ENCODE measurements at regions not wholly inside any gene's neighbourhood (a gene's known extent, or its start where the extent isn't known, plus 50 kb on each side); places are given as distances from the start of the nearest gene placed in this dataset.

DNA sequence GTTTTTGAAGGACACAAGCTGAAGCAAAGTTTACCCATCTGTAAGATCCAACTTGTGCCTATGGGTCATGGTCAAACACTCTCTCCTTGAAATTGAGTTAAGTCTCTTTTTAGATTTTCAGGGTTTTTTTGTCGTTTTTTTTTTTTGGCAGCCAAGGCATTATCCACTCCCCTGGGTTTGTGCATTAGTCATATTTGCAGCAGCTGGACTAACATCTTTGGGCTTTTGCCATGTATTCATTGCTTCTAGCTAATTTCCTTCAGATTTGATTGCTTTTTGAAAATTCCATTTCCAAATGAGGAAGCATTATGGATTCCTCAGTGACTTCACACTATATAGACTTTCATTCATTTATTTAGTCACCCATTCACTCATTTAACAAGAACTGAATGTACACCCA lies 80.3 kb upstream of the SRRM4 start:
- TF ChIP-seq, protein P1, sequence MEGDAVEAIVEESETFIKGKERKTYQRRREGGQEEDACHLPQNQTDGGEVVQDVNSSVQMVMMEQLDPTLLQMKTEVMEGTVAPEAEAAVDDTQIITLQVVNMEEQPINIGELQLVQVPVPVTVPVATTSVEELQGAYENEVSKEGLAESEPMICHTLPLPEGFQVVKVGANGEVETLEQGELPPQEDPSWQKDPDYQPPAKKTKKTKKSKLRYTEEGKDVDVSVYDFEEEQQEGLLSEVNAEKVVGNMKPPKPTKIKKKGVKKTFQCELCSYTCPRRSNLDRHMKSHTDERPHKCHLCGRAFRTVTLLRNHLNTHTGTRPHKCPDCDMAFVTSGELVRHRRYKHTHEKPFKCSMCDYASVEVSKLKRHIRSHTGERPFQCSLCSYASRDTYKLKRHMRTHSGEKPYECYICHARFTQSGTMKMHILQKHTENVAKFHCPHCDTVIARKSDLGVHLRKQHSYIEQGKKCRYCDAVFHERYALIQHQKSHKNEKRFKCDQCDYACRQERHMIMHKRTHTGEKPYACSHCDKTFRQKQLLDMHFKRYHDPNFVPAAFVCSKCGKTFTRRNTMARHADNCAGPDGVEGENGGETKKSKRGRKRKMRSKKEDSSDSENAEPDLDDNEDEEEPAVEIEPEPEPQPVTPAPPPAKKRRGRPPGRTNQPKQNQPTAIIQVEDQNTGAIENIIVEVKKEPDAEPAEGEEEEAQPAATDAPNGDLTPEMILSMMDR (IDR thresholded peaks at IDR 0.05; ENCODE audit: poor library complexity, severe bottlenecking): no peak
- TF ChIP-seq REST (IDR thresholded peaks at IDR 0.05; ENCODE audit: borderline replicate concordance) (no peak), SMC3 (conservative IDR thresholded peaks at IDR 0.05; ENCODE audit: poor library complexity) (no peak)
